Liver (tissue), 8 donors: ENCODE measurements at regions not wholly inside any gene's neighbourhood (a gene's known extent, or its start where the extent isn't known, plus 50 kb on each side); places are given as distances from the start of the nearest gene placed in this dataset.

Experiments used
- DNase-seq: peaks from one replicate; pipeline ENCODE4 v3.0.0-alpha.2; 2017; ENCODE audit warnings: low spot score
- H3K27ac ChIP-seq, 2 donors: one replicate each; pipeline ENCODE4 v1.7.0; 2013; ENCODE audit warnings: inconsistent platforms in 2 of 2, low read length in 2 of 2, control low read depth in 1 of 2, low read depth in 1 of 2, mild to moderate bottlenecking in 1 of 2
- H3K27me3 ChIP-seq, 4 donors: one replicate each; pipeline versions ENCODE4 v1.6.1 to v1.7.0; 2013; ENCODE audit warnings: low read length in 3 of 4, inconsistent platforms in 1 of 4, mild to moderate bottlenecking in 1 of 4, moderate library complexity in 1 of 4; ENCODE audit not compliant: control insufficient read depth in 4 of 4, insufficient read depth in 4 of 4
- H3K36me3 ChIP-seq, 4 donors: one replicate each; pipeline versions ENCODE4 v1.6.1 to v1.7.0; 2013; ENCODE audit warnings: low read length in 3 of 4, mild to moderate bottlenecking in 3 of 4, low read depth in 1 of 4, moderate library complexity in 1 of 4; ENCODE audit not compliant: control insufficient read depth in 4 of 4, insufficient read depth in 3 of 4
- H3K4me1 ChIP-seq, 4 donors: one replicate each; pipeline versions ENCODE4 v1.6.1 to v1.7.0; 2013; ENCODE audit warnings: low read length in 3 of 4, mild to moderate bottlenecking in 3 of 4, moderate library complexity in 1 of 4; ENCODE audit not compliant: control insufficient read depth in 4 of 4, insufficient read depth in 4 of 4
- H3K4me3 ChIP-seq, 3 donors: one replicate each; pipeline versions ENCODE4 v1.6.1 to v1.7.0; 2013; ENCODE audit warnings: low read length in 3 of 3, control low read depth in 1 of 3, low read depth in 1 of 3, mild to moderate bottlenecking in 1 of 3
- H3K9ac ChIP-seq, 2 donors: one replicate each; pipeline ENCODE4 v1.7.0; 2013; ENCODE audit warnings: low read length in 2 of 2, mild to moderate bottlenecking in 2 of 2, moderate library complexity in 2 of 2, control low read depth in 1 of 2, low read depth in 1 of 2
- H3K9me3 ChIP-seq, 4 donors: one replicate each; pipeline versions ENCODE4 v1.6.1 to v1.7.0; 2013; ENCODE audit warnings: low read length in 3 of 4; ENCODE audit not compliant: control insufficient read depth in 4 of 4
- ATF3 ChIP-seq: IDR thresholded peaks from 2 replicates; pipeline ENCODE4 v1.6.1; 2016; ENCODE audit warnings: antibody characterized with exemption
- CTCF ChIP-seq: fragments of 150-350 bp; IDR thresholded peaks from 2 replicates; pipeline ENCODE4 v1.5.1; 2017; ENCODE audit warnings: improper control_type of control experiment, low read depth, low read length; ENCODE audit not compliant: missing input control
- GABPA ChIP-seq, 2 donors: IDR thresholded peaks in 1 of 2; conservative IDR thresholded peaks in 1 of 2; 2 replicates each; pipeline ENCODE4 v1.6.1; 2016; ENCODE audit warnings: antibody characterized with exemption in 2 of 2, mild to moderate bottlenecking in 1 of 2, moderate library complexity in 1 of 2
- NR2F2 ChIP-seq: IDR thresholded peaks from 2 replicates; pipeline ENCODE4 v1.6.1; 2016; ENCODE audit warnings: antibody characterized with exemption
- RAD21 ChIP-seq, 2 donors: IDR thresholded peaks; 2 replicates each; pipeline ENCODE4 v1.6.1; 2016; ENCODE audit warnings: antibody characterized with exemption in 2 of 2, mild to moderate bottlenecking in 2 of 2
- REST ChIP-seq: IDR thresholded peaks from 2 replicates; pipeline ENCODE4 v1.6.1; 2016; ENCODE audit warnings: antibody characterized with exemption, mild to moderate bottlenecking
- RXRA ChIP-seq, 2 donors: IDR thresholded peaks; 2 replicates each; pipeline ENCODE4 v1.6.1; 2017 to 2018; ENCODE audit warnings: antibody characterized with exemption in 2 of 2, mild to moderate bottlenecking in 1 of 2
- YY1 ChIP-seq: IDR thresholded peaks from 2 replicates; pipeline ENCODE4 v1.6.1; 2016; ENCODE audit warnings: antibody characterized with exemption, mild to moderate bottlenecking
- ZBTB33 ChIP-seq: IDR thresholded peaks from 2 replicates; pipeline ENCODE4 v1.6.1; 2016; ENCODE audit warnings: antibody characterized with exemption
- WGBS: extraction: QIAGEN DNeasy Blood & Tissue Kit; methylation state at CpG from one replicate; pipeline ENCODE4 v1.1.7; 2013; 5-methylcytosine and 5-hydroxymethylcytosine counted together
- donor health status: healthy.
- donor health status: healthy.
- donor health status: healthy.
- donor health status: healthy.
- donor health status: healthy.

- Histone ChIP-seq H3K4me3 (no peak overlapping the region), H3K27ac (no peak overlapping the region), H3K27me3 (no peaks in the 10 kb centered on the region), H3K36me3 (no peaks in the 10 kb centered on the region), H3K9ac (no peak overlapping the region), H3K9me3 (no peaks in the 10 kb centered on the region), H3K4me1 (no peaks in the 10 kb centered on the region)
- no peak for DNase-seq
- TF ChIP-seq RAD21 (IDR thresholded peaks at IDR 0.05) = no peak
- no peak for TF ChIP-seq REST
- no peak for TF ChIP-seq ZBTB33
- TF ChIP-seq RXRA (IDR thresholded peaks at IDR 0.05) = no peak
- 81% methylated on average over 2 of the region's 2 CpGs for WGBS
Measured at GRCh38 chr12:93080452-93080851, 151.4 kb upstream of the EEA1 start.

- no peak overlapping the region for H3K4me3 ChIP-seq
- no peak for DNase-seq
- H3K9ac ChIP-seq = no peak overlapping the region
- H3K36me3 ChIP-seq = no peaks in the 10 kb centered on the region
- H3K27me3 ChIP-seq = no peaks in the 10 kb centered on the region
- TF ChIP-seq ATF3 (no peak), NR2F2 (no peak), RXRA (IDR thresholded peaks at IDR 0.05) (no peak), GABPA (IDR thresholded peaks at IDR 0.05 in 1 of 2, conservative IDR thresholded peaks at IDR 0.05 in 1 of 2) (no peak), YY1 (no peak), CTCF (no peak), REST (no peak)
- WGBS = 91% methylated on average over 10 of the region's 10 CpGs
- H3K27ac ChIP-seq = no peak overlapping the region
- no peaks in the 10 kb centered on the region for H3K4me1 ChIP-seq
- H3K9me3 ChIP-seq = no peaks in the 10 kb centered on the region
Measured at GRCh38 chr12:93080994-93081809, 152.1 kb upstream of the EEA1 start.
